NT2/D1 (cell line): ENCODE measurements at regions not wholly inside any gene's neighbourhood (a gene's known extent, or its start where the extent isn't known, plus 50 kb on each side); places are given as distances from the start of the nearest gene placed in this dataset.

ENCODE experiments used
- DNase-seq: peaks from one replicate; pipeline ENCODE4 v3.0.0-alpha.2; 2011; ENCODE audit warnings: low read depth, low spot score
- H3K27me3 ChIP-seq: 2 replicates; pipeline ENCODE4 v1.6.0; 2011; ENCODE audit warnings: mild to moderate bottlenecking; ENCODE audit not compliant: insufficient read length, insufficient read depth
- H3K36me3 ChIP-seq: 2 replicates; pipeline ENCODE4 v1.6.1; 2011; ENCODE audit warnings: mild to moderate bottlenecking, low read length, mixed read lengths; ENCODE audit not compliant: insufficient read depth, insufficient read length
- H3K4me1 ChIP-seq: 2 replicates; pipeline ENCODE4 v1.5.1; 2011; ENCODE audit not compliant: insufficient read depth, insufficient read length
- H3K4me3 ChIP-seq: 2 replicates; pipeline ENCODE4 v1.5.1; 2011; ENCODE audit warnings: low read depth; ENCODE audit not compliant: insufficient read length
- H3K9ac ChIP-seq: 2 replicates; pipeline ENCODE4 v1.6.0; 2011; ENCODE audit warnings: low read depth; ENCODE audit not compliant: insufficient read length
- H3K9me3 ChIP-seq: 2 replicates; pipeline ENCODE4 v1.5.1; 2011; ENCODE audit warnings: mild to moderate bottlenecking, low read length; ENCODE audit not compliant: insufficient read depth
- SUZ12 ChIP-seq: IDR thresholded peaks from 2 replicates; pipeline ENCODE4 v1.6.1; 2011; ENCODE audit not compliant: insufficient read length, insufficient read depth; ENCODE audit errors: extremely low read depth
- YY1 ChIP-seq: IDR thresholded peaks from 2 replicates; pipeline ENCODE4 v1.6.1; 2011; ENCODE audit not compliant: insufficient read length, insufficient read depth
- ZNF274 ChIP-seq: IDR thresholded peaks from 2 replicates; pipeline ENCODE4 v1.6.1; 2011; ENCODE audit warnings: mild to moderate bottlenecking, low read depth, low read length

GRCh38 chr6:15811107-15811506, 148.3 kb upstream of the DTNBP1 start:
- TF ChIP-seq ZNF274, result no peak
- TF ChIP-seq SUZ12, result no peak
- no peak for TF ChIP-seq YY1
- Histone ChIP-seq H3K4me3 (no peak overlapping the region), H3K4me1 (no peaks in the 10 kb centered on the region), H3K27me3 (no peaks in the 10 kb centered on the region), H3K9me3 (no peaks in the 10 kb centered on the region), H3K36me3 (no peaks in the 10 kb centered on the region), H3K9ac (no peak overlapping the region)
- DNase-seq, result no peak

GRCh38 chr6:15810618-15811017, 147.8 kb upstream of the DTNBP1 start:
- TF ChIP-seq YY1 (no peak), ZNF274 (no peak), SUZ12 (no peak)
- no peaks in the 10 kb centered on the region for H3K9me3 ChIP-seq

GRCh38 chr6:15809367-15809766, 146.5 kb upstream of the DTNBP1 start:
- Histone ChIP-seq H3K4me1 (no peaks in the 10 kb centered on the region), H3K27me3 (no peaks in the 10 kb centered on the region), H3K9ac (no peak overlapping the region), H3K4me3 (no peak overlapping the region), H3K9me3 (no peaks in the 10 kb centered on the region), H3K36me3 (no peaks in the 10 kb centered on the region)
- no peak for TF ChIP-seq YY1
- no peak for TF ChIP-seq SUZ12
- TF ChIP-seq ZNF274, result no peak
- DNase-seq, result no peak

More at GRCh38 chr6:15810618-15811017, 147.8 kb upstream of the DTNBP1 start:
- Histone ChIP-seq H3K9ac (no peak overlapping the region), H3K4me1 (no peaks in the 10 kb centered on the region), H3K27me3 (no peaks in the 10 kb centered on the region), H3K36me3 (no peaks in the 10 kb centered on the region), H3K4me3 (no peak overlapping the region)
- no peak for DNase-seq

- Histone ChIP-seq H3K9ac (no peak overlapping the region), H3K4me3 (no peak overlapping the region), H3K9me3 (no peaks in the 10 kb centered on the region), H3K4me1 (no peaks in the 10 kb centered on the region), H3K36me3 (no peaks in the 10 kb centered on the region), H3K27me3 (no peaks in the 10 kb centered on the region)
- DNase-seq, result no peak
- TF ChIP-seq ZNF274 (no peak), SUZ12 (no peak), YY1 (no peak)
Observed at GRCh38 chr6:15804164-15805154, 141.6 kb upstream of the DTNBP1 start.

- Histone ChIP-seq H3K36me3 (no peaks in the 10 kb centered on the region), H3K4me1 (no peaks in the 10 kb centered on the region), H3K9me3 (peaks cover 13% of the 10 kb centered on the region), H3K27me3 (no peaks in the 10 kb centered on the region), H3K9ac (no peak overlapping the region), H3K4me3 (no peak overlapping the region)
- TF ChIP-seq SUZ12 (no peak), ZNF274 (no peak), YY1 (no peak)
- DNase-seq, result no peak
Observed at GRCh38 chr6:15802466-15802865, 139.6 kb upstream of the DTNBP1 start.

GRCh38 chr6:15801912-15802311, 139.1 kb upstream of the DTNBP1 start:
- no peak for DNase-seq

GRCh38 chr6:15800841-15801617, 138.2 kb upstream of the DTNBP1 start:
- H3K4me1 ChIP-seq, result no peaks in the 10 kb centered on the region
- no peaks in the 10 kb centered on the region for H3K36me3 ChIP-seq
- TF ChIP-seq SUZ12 (no peak), ZNF274 (no peak), YY1 (no peak)
- H3K9ac ChIP-seq, result no peak overlapping the region
- peaks cover 17% of the 10 kb centered on the region for H3K9me3 ChIP-seq
- DNase-seq, result no peak
- H3K27me3 ChIP-seq, result no peaks in the 10 kb centered on the region
- no peak overlapping the region for H3K4me3 ChIP-seq

More at GRCh38 chr6:15801912-15802311, 139.1 kb upstream of the DTNBP1 start:
- no peaks in the 10 kb centered on the region for H3K36me3 ChIP-seq
- H3K9me3 ChIP-seq, result peaks cover 17% of the 10 kb centered on the region
- TF ChIP-seq SUZ12 (no peak), YY1 (no peak), ZNF274 (no peak)
- H3K27me3 ChIP-seq, result no peaks in the 10 kb centered on the region
- H3K4me1 ChIP-seq, result no peaks in the 10 kb centered on the region
- no peak overlapping the region for H3K9ac ChIP-seq
- no peak overlapping the region for H3K4me3 ChIP-seq
